GM12864 (cell line): ENCODE measurements at regions not wholly inside any gene's neighbourhood (a gene's known extent, or its start where the extent isn't known, plus 50 kb on each side); places are given as distances from the start of the nearest gene placed in this dataset.

Experiments used
- DNase-seq: peaks from one replicate; pipeline ENCODE4 v3.0.0-alpha.2; 2011; ENCODE audit warnings: low read depth
- H3K4me3 ChIP-seq: 2 replicates; pipeline ENCODE4 v1.5.1; 2011; ENCODE audit warnings: mild to moderate bottlenecking, low read depth, low read length, control low read depth
- TF ChIP-seq, protein P1 (sequence below): IDR thresholded peaks from 2 replicates; pipeline ENCODE4 v1.5.1; 2011; ENCODE audit warnings: low read depth, mild to moderate bottlenecking, moderate library complexity, low read length, control low read depth, inconsistent platforms; ENCODE audit errors: missing control alignments

DNA sequence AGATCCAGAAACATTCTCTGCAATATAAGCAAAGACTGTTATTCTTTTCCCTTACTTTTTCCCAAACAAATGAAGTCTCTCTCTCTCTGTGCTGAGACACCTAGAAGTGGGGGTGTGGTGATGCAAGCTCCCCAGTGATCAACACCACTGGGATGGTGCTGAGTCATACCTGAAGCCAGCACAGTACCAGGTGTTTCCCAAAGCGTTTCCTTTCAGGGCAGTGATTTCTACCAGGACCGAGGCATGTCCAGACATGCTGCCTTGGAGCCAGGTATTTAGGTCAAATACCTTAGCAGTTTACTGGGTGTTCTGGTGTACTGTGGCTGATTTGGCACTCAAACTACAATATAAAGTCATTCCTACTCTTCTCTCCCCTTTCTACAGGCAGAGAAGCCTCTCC lies 726.5 kb downstream of the FAM133A start:
- H3K4me3 ChIP-seq: no peak overlapping the region
- TF ChIP-seq, protein P1, sequence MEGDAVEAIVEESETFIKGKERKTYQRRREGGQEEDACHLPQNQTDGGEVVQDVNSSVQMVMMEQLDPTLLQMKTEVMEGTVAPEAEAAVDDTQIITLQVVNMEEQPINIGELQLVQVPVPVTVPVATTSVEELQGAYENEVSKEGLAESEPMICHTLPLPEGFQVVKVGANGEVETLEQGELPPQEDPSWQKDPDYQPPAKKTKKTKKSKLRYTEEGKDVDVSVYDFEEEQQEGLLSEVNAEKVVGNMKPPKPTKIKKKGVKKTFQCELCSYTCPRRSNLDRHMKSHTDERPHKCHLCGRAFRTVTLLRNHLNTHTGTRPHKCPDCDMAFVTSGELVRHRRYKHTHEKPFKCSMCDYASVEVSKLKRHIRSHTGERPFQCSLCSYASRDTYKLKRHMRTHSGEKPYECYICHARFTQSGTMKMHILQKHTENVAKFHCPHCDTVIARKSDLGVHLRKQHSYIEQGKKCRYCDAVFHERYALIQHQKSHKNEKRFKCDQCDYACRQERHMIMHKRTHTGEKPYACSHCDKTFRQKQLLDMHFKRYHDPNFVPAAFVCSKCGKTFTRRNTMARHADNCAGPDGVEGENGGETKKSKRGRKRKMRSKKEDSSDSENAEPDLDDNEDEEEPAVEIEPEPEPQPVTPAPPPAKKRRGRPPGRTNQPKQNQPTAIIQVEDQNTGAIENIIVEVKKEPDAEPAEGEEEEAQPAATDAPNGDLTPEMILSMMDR: no peak
- peak; percentile 15 for DNase-seq

DNA sequence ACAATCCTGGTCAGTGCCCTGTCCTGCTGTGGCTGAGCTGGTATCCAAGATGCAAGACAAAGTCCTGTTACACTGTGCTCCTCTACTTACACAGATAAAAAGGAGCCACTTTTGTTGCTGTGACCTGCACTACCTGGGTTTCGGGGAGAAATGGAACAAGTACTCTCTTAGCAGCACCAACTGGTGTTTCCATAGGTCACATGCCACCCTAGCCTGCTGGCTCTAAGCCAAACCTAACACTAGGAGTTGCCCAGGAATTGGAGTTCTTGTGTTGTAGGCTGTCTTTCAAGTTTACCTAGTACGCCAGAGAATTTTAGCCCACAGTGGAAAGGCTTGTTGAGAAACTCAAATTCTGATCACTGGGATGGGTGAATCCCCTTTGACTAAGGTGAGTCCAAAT lies 727.4 kb downstream of the FAM133A start:
- no peak overlapping the region for H3K4me3 ChIP-seq
- DNase-seq: no peak
- TF ChIP-seq, protein P1: no peak

DNA sequence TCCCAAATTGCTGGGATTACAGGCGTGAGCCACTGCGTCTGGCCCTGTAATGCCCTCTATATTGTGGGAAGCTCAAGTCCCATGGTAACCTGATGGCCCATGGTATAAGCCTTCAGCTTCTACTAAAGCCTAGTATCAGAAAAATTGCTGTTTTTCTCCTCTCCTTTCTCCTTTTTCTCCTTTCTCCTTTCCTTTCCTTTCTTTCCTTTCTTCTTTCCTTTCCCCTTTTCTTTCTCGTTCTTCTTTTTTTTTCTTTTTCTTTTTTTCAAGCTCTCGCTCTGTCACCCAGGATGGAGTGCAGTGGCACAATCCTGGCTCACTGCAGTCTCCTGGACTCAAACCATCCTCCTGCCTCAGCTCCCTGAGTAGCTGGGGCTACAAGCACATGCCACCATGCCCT lies 740.7 kb downstream of the FAM133A start:
- TF ChIP-seq, protein P1: no peak
- DNase-seq: no peak
- no peak overlapping the region for H3K4me3 ChIP-seq

DNA sequence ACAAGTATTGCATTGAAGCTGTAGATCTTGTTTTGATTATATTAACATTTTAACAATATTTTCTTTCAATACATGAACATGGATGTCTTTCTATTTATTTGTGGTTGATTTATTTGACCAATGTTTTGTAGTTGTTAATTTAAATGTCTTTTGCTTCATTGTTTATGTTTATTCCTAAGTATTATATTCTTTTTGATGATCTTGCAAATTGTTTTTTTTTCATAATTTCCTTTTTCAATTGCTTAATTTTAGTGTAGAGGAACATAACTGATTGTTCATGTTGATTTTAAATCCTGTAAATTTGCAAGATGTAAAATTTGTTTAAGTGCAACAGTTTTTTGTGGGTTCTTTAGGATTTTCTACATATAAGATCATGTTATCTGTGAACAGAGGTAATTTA lies 744.1 kb downstream of the FAM133A start:
- no peak for DNase-seq
- TF ChIP-seq, protein P1: no peak

DNA sequence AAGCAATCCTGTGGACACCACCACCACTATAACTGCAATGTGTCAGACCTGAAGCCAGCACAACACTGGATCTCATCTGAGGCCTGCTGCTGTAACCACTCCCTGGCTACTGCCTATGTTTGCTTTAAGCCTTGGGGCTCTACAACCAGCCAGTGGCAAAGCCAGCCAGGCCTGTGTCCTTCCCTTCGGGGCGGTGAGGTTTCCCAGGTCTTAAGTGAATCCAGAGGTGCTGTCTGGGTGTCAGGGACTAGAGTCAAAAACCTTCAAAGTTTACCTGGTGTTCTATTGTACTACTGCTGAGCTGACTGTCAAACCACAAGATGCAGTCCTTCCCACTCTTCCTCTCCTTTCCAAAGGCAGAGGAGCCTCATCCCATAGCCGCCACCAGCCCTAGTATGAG lies 750.5 kb downstream of the FAM133A start:
- TF ChIP-seq, protein P1: no peak
- DNase-seq: no peak
- H3K4me3 ChIP-seq: no peak overlapping the region

More for the DNA sequence above, 744.1 kb downstream of the FAM133A start:
- no peak overlapping the region for H3K4me3 ChIP-seq

DNA sequence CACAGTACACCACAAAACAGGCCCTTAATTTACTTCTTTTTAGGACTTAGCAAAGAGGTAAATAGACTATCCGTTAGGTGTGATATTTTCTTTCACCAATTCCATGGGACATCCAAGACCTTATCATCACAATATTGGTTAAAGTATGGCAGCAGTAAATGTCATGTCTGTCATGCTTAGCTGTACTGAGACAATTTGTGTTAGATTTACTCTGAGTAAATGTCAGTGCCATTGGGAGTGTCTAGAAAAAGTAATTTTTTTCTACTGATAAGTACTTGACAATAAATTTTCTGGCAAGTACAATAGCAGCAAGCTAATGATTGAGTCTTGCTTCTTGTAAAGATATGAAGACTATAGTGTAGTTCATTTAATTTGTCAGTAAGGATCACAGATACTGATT lies 756.1 kb downstream of the FAM133A start:
- TF ChIP-seq, protein P1: no peak
- no peak for DNase-seq
- no peak overlapping the region for H3K4me3 ChIP-seq

DNA sequence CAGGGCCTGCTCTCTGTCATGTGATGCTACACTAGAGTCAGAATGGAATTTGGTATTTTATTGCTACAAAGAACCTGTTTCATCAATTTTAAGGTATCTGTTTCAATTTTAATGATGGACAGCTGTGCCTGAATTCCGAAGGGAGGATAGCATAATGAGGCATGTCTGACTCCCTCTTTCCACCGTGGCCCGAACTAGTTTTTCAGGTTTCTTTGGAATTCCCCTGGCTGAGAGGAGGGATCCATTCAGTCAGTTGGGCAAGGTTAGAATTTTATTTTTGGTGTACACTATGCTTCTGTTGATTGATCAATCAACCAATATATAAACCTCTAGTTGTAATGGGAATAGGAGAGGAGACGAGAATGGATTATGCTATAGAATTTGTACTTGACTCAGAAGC lies 761.8 kb downstream of the FAM133A start:
- TF ChIP-seq, protein P1: no peak

More for the DNA sequence above, 761.8 kb downstream of the FAM133A start:
- DNase-seq: no peak
- H3K4me3 ChIP-seq: no peak overlapping the region
